Fibroblast of skin of left quadriceps (primary cell): ENCODE measurements at regions not wholly inside any gene's neighbourhood (a gene's known extent, or its start where the extent isn't known, plus 50 kb on each side); places are given as distances from the start of the nearest gene placed in this dataset.
"Not testable (repeated sequence)": the region's sequence is repeated elsewhere in the genome, so short reads cannot be mapped to it uniquely, and the experiment has no call there.

ENCODE experiments used
- DNase-seq, 2 experiments: peaks; one replicate each; pipeline ENCODE4 v3.0.0-alpha.2; 2013; ENCODE audit warnings: low read depth in 2 of 2

- DNase-seq, result no peak
These were observed 76.0 kb downstream of the CHD9NB start for GRCh38 chr16:52976539-52977167.

GRCh38 chr16:52967744-52968143 lies 85.0 kb downstream of the CHD9NB start:
- no peak for DNase-seq

- DNase-seq, result no peak
These were observed 88.4 kb downstream of the CHD9NB start for GRCh38 chr16:52964290-52964689.

GRCh38 chr16:52963855-52964242 lies 88.8 kb downstream of the CHD9NB start:
- DNase-seq, result no peak

GRCh38 chr16:52963212-52963854 lies 89.4 kb downstream of the CHD9NB start:
- no peak for DNase-seq

- no peak for DNase-seq
These were observed 93.7 kb downstream of the CHD9NB start for GRCh38 chr16:52958951-52959350.

GRCh38 chr16:52957199-52957598 lies 95.5 kb downstream of the CHD9NB start:
- no peak for DNase-seq

- DNase-seq, result no peak
These were observed 96.7 kb downstream of the CHD9NB start for GRCh38 chr16:52956044-52956443.

GRCh38 chr16:52953215-52953614 lies 99.5 kb downstream of the CHD9NB start:
- no peak for DNase-seq

- no peak for DNase-seq
These were observed 103.8 kb downstream of the CHD9NB start for GRCh38 chr16:52948946-52949345.

GRCh38 chr16:52932321-52932720 lies 120.4 kb downstream of the CHD9NB start:
- no peak for DNase-seq

- DNase-seq, result no peak
These were observed 123.0 kb downstream of the CHD9NB start for GRCh38 chr16:52929478-52930400.

GRCh38 chr16:52928955-52929354 lies 123.7 kb downstream of the CHD9NB start:
- no peak for DNase-seq

- DNase-seq, result no peak
These were observed 127.6 kb downstream of the CHD9NB start for GRCh38 chr16:52925143-52925542.

- no peak for DNase-seq
These were observed 128.5 kb downstream of the CHD9NB start for GRCh38 chr16:52924162-52924561.

- no peak for DNase-seq
These were observed 131.6 kb downstream of the CHD9NB start for GRCh38 chr16:52921104-52921503.

GRCh38 chr16:52920331-52920730 lies 132.4 kb downstream of the CHD9NB start:
- DNase-seq, result no peak

- DNase-seq, result no peak
These were observed 138.3 kb downstream of the CHD9NB start for GRCh38 chr16:52914428-52914827.

GRCh38 chr16:52912565-52913173 lies 140.0 kb downstream of the CHD9NB start:
- peak; percentile 1 to 4 for DNase-seq

- not testable (repeated sequence) for DNase-seq
These were observed 144.6 kb downstream of the CHD9NB start for GRCh38 chr16:52908057-52908456.

- DNase-seq, result no peak
These were observed 146.4 kb downstream of the CHD9NB start for GRCh38 chr16:52906281-52906680.

GRCh38 chr16:52896478-52897164 lies 156.1 kb downstream of the CHD9NB start:
- DNase-seq, result no peak
